Adrenal gland (tissue), 9 donors: ENCODE measurements at regions not wholly inside any gene's neighbourhood (a gene's known extent, or its start where the extent isn't known, plus 50 kb on each side); places are given as distances from the start of the nearest gene placed in this dataset.

Source experiments
- DNase-seq, 7 donors: peaks; one replicate each; pipeline ENCODE4 v3.0.0-alpha.2; 2019 to 2020
- H3K27ac ChIP-seq, 5 donors: fragments of 200-600 bp; sonication (generic) in 4 of 5; 1 replicate in 3 of 5; 2 replicates in 2 of 5; pipeline versions ENCODE4 v1.5.1 to v1.8.0; 2016 to 2020; ENCODE audit warnings: mild to moderate bottlenecking in 1 of 5
- H3K27me3 ChIP-seq: fragments of 200-600 bp; 2 replicates; pipeline ENCODE4 v1.8.0; 2021
- H3K36me3 ChIP-seq, 2 donors: fragments of 200-600 bp; replicated peaks in 1 of 2; 1 replicate in 1 of 2; 2 replicates in 1 of 2; pipeline versions ENCODE4 v1.5.1 to v1.8.0; 2018 to 2022
- H3K4me1 ChIP-seq, 2 donors: fragments of 200-600 bp; replicated peaks in 1 of 2; 1 replicate in 1 of 2; 2 replicates in 1 of 2; pipeline versions ENCODE4 v1.5.1 to v1.8.0; 2018 to 2021
- H3K4me3 ChIP-seq, 4 donors: fragments of 200-600 bp; sonication (generic) in 3 of 4; one replicate each; pipeline ENCODE4 v1.5.1; 2016 to 2018
- H3K9me3 ChIP-seq, 3 donors: fragments of 200-600 bp; sonication (generic) in 1 of 3; replicated peaks in 1 of 3; 1 replicate in 2 of 3; 2 replicates in 1 of 3; pipeline versions ENCODE4 v1.5.1 to v1.8.0; 2016 to 2021
- CTCF ChIP-seq, 6 experiments: fragments of 450-650 bp in 4 of 6; fragments of 200-600 bp in 2 of 6; sonication (generic) in 1 of 6; IDR thresholded peaks; 1 replicate in 5 of 6; 2 replicates in 1 of 6; pipeline versions ENCODE4 v1.5.1 to v1.8.0; 2016 to 2021; ENCODE audit warnings: antibody characterized with exemption in 6 of 6, mild to moderate bottlenecking in 2 of 6, moderate library complexity in 1 of 6
- POLR2A ChIP-seq, 2 donors: fragments of 450-650 bp; IDR thresholded peaks; one replicate each; pipeline ENCODE4 v1.6.1; 2017; ENCODE audit warnings: antibody characterized with exemption in 2 of 2, mild to moderate bottlenecking in 2 of 2, moderate library complexity in 1 of 2
- WGBS, 4 donors: extraction: QIAGEN DNeasy Blood & Tissue Kit in 2 of 4; methylation state at CpG; one replicate each; pipeline versions ENCODE4 v1.1.5 to v1.1.7; 2013 to 2017; 5-methylcytosine and 5-hydroxymethylcytosine counted together
- intact Hi-C, 2 donors: fragments of 100-400 bp; cut with DNase I; formaldehyde crosslinking; loops; one replicate each; pipeline versions ENCODE4 v1.14.1 to v1.15.0; 2022 to 2023
- donor health status: healthy with polysubstance abuse.
- donor health status: Bipolar disorder and iron deficiency.
- donor health status: DM: yes; HTN: yes; CAD: no.
- donor health status: DM: no; HTN: no; CAD: no.
- donor health status: DM: no; HTN: no; CAD: no.

DNA sequence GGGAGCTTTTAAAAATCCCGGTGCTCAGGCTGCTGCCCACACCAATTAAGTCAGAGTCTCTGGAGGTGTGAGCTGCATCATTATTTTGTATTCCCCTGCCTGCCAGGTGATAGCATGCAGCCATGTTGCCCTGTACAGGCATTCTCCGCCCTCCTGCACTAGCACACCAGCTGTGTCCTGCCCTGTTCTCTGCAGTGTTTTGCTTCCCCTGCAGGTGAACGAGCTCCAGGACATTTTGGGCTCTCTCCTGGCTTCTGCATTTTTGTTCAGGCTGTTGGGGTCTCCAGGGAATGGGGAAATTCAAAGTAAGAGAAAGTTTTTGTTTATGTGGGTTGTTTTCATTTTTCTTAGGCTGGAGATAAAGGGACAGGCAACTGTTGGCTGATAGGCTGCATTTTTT, 271.0 kb upstream of the COBL start:
- DNase-seq, result no peak
- no peaks in the 10 kb centered on the region for H3K9me3 ChIP-seq
- TF ChIP-seq CTCF (IDR thresholded peaks at IDR 0.05) (no peak), POLR2A (IDR thresholded peaks at IDR 0.05) (no peak)
- 68 to 84% (median 71%) methylated on average over 3 of the region's 3 CpGs for WGBS, 4 donors
- intact Hi-C loops, result no loop called here
- H3K27me3 ChIP-seq, result no peaks in the 10 kb centered on the region
- no peak overlapping the region for H3K27ac ChIP-seq
- no peak overlapping the region for H3K4me3 ChIP-seq
- H3K4me1 ChIP-seq, result no peaks in the 10 kb centered on the region
- no peaks in the 10 kb centered on the region for H3K36me3 ChIP-seq

DNA sequence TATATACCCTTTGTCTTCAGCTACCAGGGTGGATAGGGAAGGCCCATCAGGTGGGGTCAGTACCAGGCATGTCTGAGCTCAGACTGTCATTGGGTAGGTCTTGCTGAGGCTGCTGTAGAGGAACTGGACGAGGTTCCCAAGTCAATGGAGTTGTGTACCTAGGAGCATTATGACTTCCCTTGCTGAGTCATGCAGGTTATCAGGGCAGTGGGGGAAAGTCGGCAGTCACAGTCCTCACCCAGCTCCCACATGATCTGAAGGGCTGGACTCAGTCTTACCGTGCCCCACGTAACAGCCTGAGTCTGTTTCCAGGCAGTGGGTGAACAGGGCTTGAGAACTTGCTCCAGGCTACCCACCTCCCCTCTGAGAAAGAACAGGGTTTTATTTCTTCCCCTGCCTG, 260.8 kb upstream of the COBL start:
- no peak for DNase-seq
- Histone ChIP-seq H3K27me3 (no peaks in the 10 kb centered on the region), H3K27ac (no peak overlapping the region), H3K36me3 (no peaks in the 10 kb centered on the region), H3K4me3 (no peak overlapping the region), H3K4me1 (no peaks in the 10 kb centered on the region), H3K9me3 (no peaks in the 10 kb centered on the region)
- intact Hi-C loops, result no loop called here
- TF ChIP-seq POLR2A (IDR thresholded peaks at IDR 0.05) (no peak), CTCF (IDR thresholded peaks at IDR 0.05) (no peak)
- WGBS, 4 donors, result 79 to 90% (median 82%) methylated on average over 2 to 4 of the region's 4 CpGs

DNA sequence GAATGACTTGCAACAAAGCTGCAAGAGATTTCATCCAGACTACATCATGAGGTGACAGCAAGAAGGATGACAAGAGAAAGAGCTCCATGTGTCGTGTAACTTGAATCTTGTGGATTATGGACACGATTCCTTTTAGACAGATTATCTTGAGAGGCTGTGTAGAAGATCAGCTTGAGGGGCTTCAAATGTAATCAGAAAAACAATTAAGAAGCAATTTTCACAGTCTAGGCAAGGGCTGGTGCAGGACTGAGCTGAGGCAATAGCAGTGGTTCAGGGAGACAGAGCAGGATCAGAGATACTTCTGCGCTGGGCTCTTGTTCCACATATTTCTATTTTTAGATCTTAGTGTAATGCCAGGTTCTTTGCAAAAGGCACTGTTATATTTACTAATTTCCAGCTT, 253.0 kb upstream of the COBL start:
- Histone ChIP-seq H3K36me3 (no peaks in the 10 kb centered on the region), H3K4me3 (no peak overlapping the region), H3K27me3 (no peaks in the 10 kb centered on the region), H3K9me3 (no peaks in the 10 kb centered on the region), H3K27ac (no peak overlapping the region), H3K4me1 (no peaks in the 10 kb centered on the region)
- DNase-seq, result no peak
- WGBS, 4 donors, result 65 to 88% (median 76%) methylated on average over 3 of the region's 3 CpGs
- intact Hi-C loops, result no loop called here
- TF ChIP-seq CTCF (IDR thresholded peaks at IDR 0.05) (no peak), POLR2A (IDR thresholded peaks at IDR 0.05) (no peak)

GRCh38 chr7:51569176-51569575, 252.6 kb upstream of the COBL start:
- Histone ChIP-seq H3K9me3 (no peaks in the 10 kb centered on the region), H3K4me3 (no peak overlapping the region), H3K36me3 (no peaks in the 10 kb centered on the region), H3K27me3 (no peaks in the 10 kb centered on the region), H3K27ac (no peak overlapping the region), H3K4me1 (no peaks in the 10 kb centered on the region)
- no peak for TF ChIP-seq CTCF (IDR thresholded peaks at IDR 0.05)
- no peak for TF ChIP-seq POLR2A (IDR thresholded peaks at IDR 0.05)
- 75 to 88% (median 86%) methylated on average over 5 of the region's 5 CpGs for WGBS, 4 donors
- intact Hi-C loops, result no loop called here
- no peak for DNase-seq
